Osteoblast (primary cell): ENCODE measurements at regions not wholly inside any gene's neighbourhood (a gene's known extent, or its start where the extent isn't known, plus 50 kb on each side); places are given as distances from the start of the nearest gene placed in this dataset.

Experiments used
- DNase-seq: peaks from one replicate; pipeline ENCODE4 v3.0.0; 2011; ENCODE audit warnings: low spot score, mixed read lengths; ENCODE audit not compliant: insufficient read length; ENCODE audit errors: missing footprints
- H2AFZ ChIP-seq: 2 replicates; pipeline ENCODE4 v1.6.0; 2011; ENCODE audit warnings: mild to moderate bottlenecking, low read length
- H3K27ac ChIP-seq: 2 replicates; pipeline ENCODE4 v1.5.1; 2011; ENCODE audit warnings: mild to moderate bottlenecking, low read depth, low read length, moderate library complexity
- H3K27me3 ChIP-seq: 2 replicates; pipeline ENCODE4 v1.6.0; 2012; ENCODE audit warnings: mild to moderate bottlenecking, control low read depth, inconsistent platforms, low read length, moderate library complexity; ENCODE audit not compliant: insufficient read depth
- H3K36me3 ChIP-seq: 2 replicates; pipeline ENCODE4 v1.5.1; 2011; ENCODE audit warnings: mild to moderate bottlenecking, low read length, control low read depth, moderate library complexity; ENCODE audit not compliant: insufficient read depth
- H3K4me1 ChIP-seq: 2 replicates; pipeline ENCODE4 v1.5.1; 2011; ENCODE audit warnings: mild to moderate bottlenecking, low read length, control low read depth, moderate library complexity; ENCODE audit not compliant: insufficient read depth
- H3K4me2 ChIP-seq: 2 replicates; pipeline ENCODE4 v1.6.0; 2011; ENCODE audit warnings: mild to moderate bottlenecking, low read length; ENCODE audit not compliant: insufficient read depth
- H3K4me3 ChIP-seq: fragments of 200-600 bp; sonication (generic); 3 replicates; pipeline ENCODE4 v1.5.1; 2012; ENCODE audit warnings: mild to moderate bottlenecking, low read length, inconsistent platforms; ENCODE audit not compliant: insufficient read depth
- H3K79me2 ChIP-seq: 2 replicates; pipeline ENCODE4 v1.6.0; 2012; ENCODE audit warnings: mild to moderate bottlenecking, low read length, control low read depth, inconsistent platforms; ENCODE audit not compliant: insufficient read depth
- H3K9me3 ChIP-seq: 2 replicates; pipeline ENCODE4 v1.5.1; 2011; ENCODE audit warnings: low read depth, low read length, control low read depth
- H4K20me1 ChIP-seq: 2 replicates; pipeline ENCODE4 v1.6.0; 2012; ENCODE audit warnings: mild to moderate bottlenecking, low read length, control low read depth; ENCODE audit not compliant: insufficient read depth
- TF ChIP-seq, protein P1 (sequence below): IDR thresholded peaks from 2 replicates; pipeline ENCODE4 v1.5.1; 2011; ENCODE audit warnings: mild to moderate bottlenecking, low read depth, low read length, moderate library complexity; ENCODE audit errors: extremely low read depth

DNA sequence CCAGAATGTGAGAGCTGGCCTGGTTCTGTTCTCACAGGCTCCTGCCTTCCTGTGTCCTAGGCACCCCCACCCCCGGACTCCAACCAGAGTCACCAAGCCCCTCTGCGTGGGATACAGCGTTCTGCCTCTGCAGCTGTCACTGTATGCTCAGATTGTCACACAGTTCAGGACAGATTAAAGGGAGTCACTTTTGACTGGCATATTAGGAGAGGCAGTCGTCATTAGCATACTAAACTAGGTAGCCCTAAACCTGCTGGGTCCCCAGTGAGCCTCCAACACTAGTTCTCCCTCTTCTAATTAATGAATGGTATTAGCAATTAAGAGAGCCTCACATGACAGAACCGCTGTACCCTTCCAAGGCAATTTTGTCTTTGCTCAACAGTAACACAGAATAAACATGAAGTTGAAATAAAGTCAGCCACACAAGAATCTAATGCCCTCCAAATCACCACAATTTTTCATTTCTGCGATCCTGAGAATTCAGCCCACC lies 340.2 kb downstream of the CMPK2 start:
- H3K4me2 ChIP-seq: no peak overlapping the region
- no peaks in the 10 kb centered on the region for H3K36me3 ChIP-seq
- DNase-seq: no peak
- no peaks in the 10 kb centered on the region for H3K4me1 ChIP-seq
- H3K27ac ChIP-seq: no peak overlapping the region
- no peak overlapping the region for H3K4me3 ChIP-seq
- TF ChIP-seq, protein P1, sequence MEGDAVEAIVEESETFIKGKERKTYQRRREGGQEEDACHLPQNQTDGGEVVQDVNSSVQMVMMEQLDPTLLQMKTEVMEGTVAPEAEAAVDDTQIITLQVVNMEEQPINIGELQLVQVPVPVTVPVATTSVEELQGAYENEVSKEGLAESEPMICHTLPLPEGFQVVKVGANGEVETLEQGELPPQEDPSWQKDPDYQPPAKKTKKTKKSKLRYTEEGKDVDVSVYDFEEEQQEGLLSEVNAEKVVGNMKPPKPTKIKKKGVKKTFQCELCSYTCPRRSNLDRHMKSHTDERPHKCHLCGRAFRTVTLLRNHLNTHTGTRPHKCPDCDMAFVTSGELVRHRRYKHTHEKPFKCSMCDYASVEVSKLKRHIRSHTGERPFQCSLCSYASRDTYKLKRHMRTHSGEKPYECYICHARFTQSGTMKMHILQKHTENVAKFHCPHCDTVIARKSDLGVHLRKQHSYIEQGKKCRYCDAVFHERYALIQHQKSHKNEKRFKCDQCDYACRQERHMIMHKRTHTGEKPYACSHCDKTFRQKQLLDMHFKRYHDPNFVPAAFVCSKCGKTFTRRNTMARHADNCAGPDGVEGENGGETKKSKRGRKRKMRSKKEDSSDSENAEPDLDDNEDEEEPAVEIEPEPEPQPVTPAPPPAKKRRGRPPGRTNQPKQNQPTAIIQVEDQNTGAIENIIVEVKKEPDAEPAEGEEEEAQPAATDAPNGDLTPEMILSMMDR: no peak
- H2AFZ ChIP-seq: no peak overlapping the region
- H4K20me1 ChIP-seq: no peaks in the 10 kb centered on the region
- no peaks in the 10 kb centered on the region for H3K27me3 ChIP-seq
- no peaks in the 10 kb centered on the region for H3K79me2 ChIP-seq
- peaks cover 2% of the 10 kb centered on the region for H3K9me3 ChIP-seq

DNA sequence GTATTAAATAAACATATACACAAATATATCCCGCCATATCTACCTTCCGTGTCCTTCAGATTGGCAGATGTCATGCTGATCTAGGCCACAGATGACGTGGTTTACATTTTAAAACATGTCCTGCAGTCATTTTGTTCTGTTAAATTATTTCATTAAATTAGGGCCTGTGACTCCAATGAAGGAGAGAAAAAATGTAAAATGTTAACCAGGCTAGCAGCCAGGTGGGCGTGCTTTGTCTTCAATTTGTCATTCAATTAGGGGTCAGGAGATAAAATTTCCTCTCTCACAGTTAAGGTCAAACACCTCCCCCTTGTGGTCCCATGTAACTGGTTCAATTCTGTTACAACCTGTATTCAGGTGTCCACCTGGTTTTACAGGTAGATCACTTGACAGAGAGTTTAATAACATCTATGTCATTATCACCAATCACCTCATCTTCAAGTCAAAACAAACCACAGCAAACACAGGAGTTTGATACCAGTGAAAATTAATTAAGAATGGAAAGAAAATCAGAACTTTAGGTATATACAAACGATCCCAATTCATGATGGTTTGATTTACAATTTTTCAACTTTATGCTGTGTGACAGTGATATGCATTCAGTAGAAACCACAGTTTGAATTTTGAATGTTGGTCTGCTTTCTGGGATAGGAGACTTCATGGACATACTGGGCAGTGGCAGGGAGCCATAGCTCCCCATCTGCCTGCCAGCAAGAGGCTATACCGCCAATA lies 339.4 kb downstream of the CMPK2 start:
- Histone ChIP-seq H4K20me1 (no peaks in the 10 kb centered on the region), H2AFZ (no peak overlapping the region), H3K4me1 (no peaks in the 10 kb centered on the region), H3K27me3 (no peaks in the 10 kb centered on the region), H3K4me2 (no peak overlapping the region), H3K27ac (no peak overlapping the region), H3K9me3 (peaks cover 2% of the 10 kb centered on the region), H3K4me3 (no peak overlapping the region), H3K36me3 (no peaks in the 10 kb centered on the region), H3K79me2 (no peaks in the 10 kb centered on the region)
- TF ChIP-seq, protein P1: no peak
- no peak for DNase-seq

DNA sequence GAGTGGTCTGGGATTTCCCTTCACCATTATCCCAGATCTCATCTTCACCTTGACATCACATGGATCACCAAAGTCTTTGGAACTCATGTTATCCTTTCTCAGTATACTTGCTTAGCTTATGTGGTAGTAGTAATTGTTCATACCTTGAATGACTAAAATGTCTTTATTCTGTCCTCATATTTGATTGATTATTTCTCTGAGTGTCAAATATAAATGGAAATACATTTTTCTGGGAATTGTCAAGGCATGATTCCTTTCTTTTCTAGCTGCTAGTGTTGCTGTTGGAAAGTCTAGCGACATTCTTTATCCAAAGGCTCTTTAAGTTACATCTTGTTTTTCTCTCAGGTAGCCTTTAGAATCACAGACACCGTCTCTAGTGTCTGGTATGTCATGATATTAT lies 334.4 kb downstream of the CMPK2 start:
- H3K36me3 ChIP-seq: no peaks in the 10 kb centered on the region
- no peak overlapping the region for H3K4me3 ChIP-seq
- H3K9me3 ChIP-seq: peaks cover 4% of the 10 kb centered on the region
- TF ChIP-seq, protein P1: no peak
- H3K4me2 ChIP-seq: no peak overlapping the region
- no peaks in the 10 kb centered on the region for H3K4me1 ChIP-seq
- no peak overlapping the region for H3K27ac ChIP-seq
- H3K79me2 ChIP-seq: no peaks in the 10 kb centered on the region
- H3K27me3 ChIP-seq: no peaks in the 10 kb centered on the region
- H2AFZ ChIP-seq: no peak overlapping the region
- DNase-seq: no peak
- H4K20me1 ChIP-seq: no peaks in the 10 kb centered on the region

DNA sequence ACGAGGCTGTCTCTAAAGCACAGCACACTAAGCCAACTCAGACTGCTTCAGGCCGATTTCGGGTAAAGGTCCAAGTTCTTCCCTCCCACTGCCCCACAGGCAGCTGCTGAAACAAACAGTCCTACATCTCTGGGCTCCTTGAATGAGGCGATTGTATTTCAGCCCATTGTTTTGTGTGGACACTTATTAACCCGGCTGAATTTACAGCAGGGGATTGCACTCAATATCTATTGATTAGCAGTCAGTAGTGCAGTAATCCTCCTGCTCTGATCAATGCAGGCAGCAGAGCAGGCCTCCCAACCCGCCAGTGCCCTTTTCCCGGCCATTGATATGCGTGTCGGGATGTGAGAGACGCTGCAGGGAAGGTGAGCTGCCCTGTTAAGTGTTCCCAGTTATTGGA lies 330.1 kb downstream of the CMPK2 start:
- Histone ChIP-seq H3K4me2 (no peak overlapping the region), H3K4me1 (no peaks in the 10 kb centered on the region), H3K36me3 (no peaks in the 10 kb centered on the region), H2AFZ (no peak overlapping the region), H3K9me3 (peaks cover 2% of the 10 kb centered on the region), H3K79me2 (no peaks in the 10 kb centered on the region), H3K27ac (no peak overlapping the region), H4K20me1 (no peaks in the 10 kb centered on the region), H3K27me3 (no peaks in the 10 kb centered on the region), H3K4me3 (no peak overlapping the region)
- TF ChIP-seq, protein P1: no peak
- DNase-seq: no peak
